Natural killer cell (primary cell): ENCODE measurements at regions not wholly inside any gene's neighbourhood (a gene's known extent, or its start where the extent isn't known, plus 50 kb on each side); places are given as distances from the start of the nearest gene placed in this dataset.

ENCODE experiments used
- ATAC-seq, 3 donors: fragments of 150-1000 bp in 2 of 3; fragments of 200-7000 bp in 1 of 3; cut with Tn5 transposase; 1 replicate in 1 of 3; 2 replicates in 2 of 3; pipeline ENCODE4 v1.10.0; 2021; ENCODE audit warnings: mild to moderate bottlenecking in 2 of 3, moderate library complexity in 2 of 3
- DNase-seq, 2 donors: peaks; one replicate each; pipeline versions ENCODE4 v3.0.0 to v3.0.0-alpha.2; 2013 to 2021; ENCODE audit warnings: mixed read lengths in 1 of 2
- H3K27ac ChIP-seq: one replicate; pipeline ENCODE4 v1.5.1; 2013; ENCODE audit warnings: mild to moderate bottlenecking, low read length
- H3K27me3 ChIP-seq: one replicate; pipeline ENCODE4 v1.6.1; 2013; ENCODE audit warnings: low read length; ENCODE audit not compliant: control insufficient read depth, insufficient read depth
- H3K36me3 ChIP-seq: one replicate; pipeline ENCODE4 v1.6.1; 2013; ENCODE audit warnings: low read length; ENCODE audit not compliant: control insufficient read depth, insufficient read depth
- H3K4me1 ChIP-seq: one replicate; pipeline ENCODE4 v1.6.1; 2013; ENCODE audit warnings: low read length; ENCODE audit not compliant: control insufficient read depth, insufficient read depth
- H3K4me3 ChIP-seq: one replicate; pipeline ENCODE4 v1.5.1; 2013; ENCODE audit warnings: low read length
- H3K9me3 ChIP-seq: one replicate; pipeline ENCODE4 v1.6.1; 2013; ENCODE audit warnings: low read length; ENCODE audit not compliant: control insufficient read depth, insufficient read depth
- H3K27ac Mint-ChIP-seq, 2 donors: one replicate each; pipeline ENCODE4 v1.8.0; 2022; ENCODE audit warnings: mild to moderate bottlenecking in 2 of 2, mixed read lengths in 2 of 2, moderate library complexity in 1 of 2
- H3K27me3 Mint-ChIP-seq, 2 donors: one replicate each; pipeline ENCODE4 v1.8.0; 2022; ENCODE audit warnings: low read depth in 2 of 2, mixed read lengths in 2 of 2
- H3K36me3 Mint-ChIP-seq: one replicate; pipeline ENCODE4 v1.8.0; 2022; ENCODE audit warnings: mixed read lengths
- H3K4me1 Mint-ChIP-seq, 2 donors: one replicate each; pipeline ENCODE4 v1.8.0; 2022; ENCODE audit warnings: mixed read lengths in 2 of 2
- H3K4me3 Mint-ChIP-seq: one replicate; pipeline ENCODE4 v1.8.0; 2022; ENCODE audit warnings: mild to moderate bottlenecking, moderate library complexity, mixed read lengths
- H3K9me3 Mint-ChIP-seq, 2 donors: one replicate each; pipeline ENCODE4 v1.8.0; 2022; ENCODE audit warnings: mixed read lengths in 2 of 2
- CTCF ChIP-seq: fragments of 200-600 bp; IDR thresholded peaks from one replicate; pipeline ENCODE4 v1.8.0; 2022; ENCODE audit warnings: antibody characterized with exemption
- WGBS: methylation state at CpG from one replicate; pipeline ENCODE4 v1.1.7; 2013; ENCODE audit warnings: missing lambda C conversion rate; ENCODE audit not compliant: insufficient coverage; 5-methylcytosine and 5-hydroxymethylcytosine counted together
- intact Hi-C: fragments of 100-400 bp; cut with micrococcal nuclease; formaldehyde crosslinking; loops from one replicate; pipeline ENCODE4 v1.14.2; 2022

- Mint-ChIP-seq H3K27me3 (no peaks in the 10 kb centered on the region), H3K4me3 (no peak overlapping the region), H3K36me3 (no peaks in the 10 kb centered on the region), H3K27ac (no peak overlapping the region), H3K9me3 (peaks cover 0 to 2% of the 10 kb centered on the region in 2 donors), H3K4me1 (peaks cover 0 to 7% of the 10 kb centered on the region in 2 donors)
- intact Hi-C loops = no loop called here
- H3K4me3 ChIP-seq = no peak overlapping the region
- H3K27ac ChIP-seq = no peak overlapping the region
- ATAC-seq (no peak), DNase-seq (peak in 1 of 2 donors; percentile 25)
- TF ChIP-seq CTCF = no peak
- H3K4me1 ChIP-seq = no peaks in the 10 kb centered on the region
- 21% methylated on average over 2 of the region's 4 CpGs for WGBS
- H3K9me3 ChIP-seq = no peaks in the 10 kb centered on the region
- H3K27me3 ChIP-seq = no peaks in the 10 kb centered on the region
- H3K36me3 ChIP-seq = no peaks in the 10 kb centered on the region
These were observed 427.1 kb upstream of the NOX3 start for GRCh38 chr6:155882527-155883333.

GRCh38 chr6:155881826-155882526, 426.3 kb upstream of the NOX3 start:
- Histone ChIP-seq H3K4me3 (no peak overlapping the region), H3K9me3 (no peaks in the 10 kb centered on the region), H3K27me3 (no peaks in the 10 kb centered on the region), H3K4me1 (no peaks in the 10 kb centered on the region), H3K27ac (no peak overlapping the region), H3K36me3 (no peaks in the 10 kb centered on the region)
- ATAC-seq (no peak), DNase-seq (peak in 1 of 2 donors; percentile 12)
- Mint-ChIP-seq H3K4me3 (no peak overlapping the region), H3K36me3 (no peaks in the 10 kb centered on the region), H3K4me1 (peaks cover 0 to 7% of the 10 kb centered on the region in 2 donors), H3K27ac (no peak overlapping the region), H3K9me3 (peaks cover 0 to 2% of the 10 kb centered on the region in 2 donors), H3K27me3 (no peaks in the 10 kb centered on the region)
- intact Hi-C loops = no loop called here
- no peak for TF ChIP-seq CTCF
- 82% methylated on average over 5 of the region's 5 CpGs for WGBS

GRCh38 chr6:155880900-155881299, 425.3 kb upstream of the NOX3 start:
- H3K27me3 Mint-ChIP-seq = no peaks in the 10 kb centered on the region
- ATAC-seq = no peak

More at GRCh38 chr6:155880900-155881299, 425.3 kb upstream of the NOX3 start:
- Mint-ChIP-seq H3K36me3 (no peaks in the 10 kb centered on the region), H3K4me3 (no peak overlapping the region), H3K27ac (no peak overlapping the region), H3K4me1 (peaks cover 0 to 7% of the 10 kb centered on the region in 2 donors), H3K9me3 (peaks cover 0 to 2% of the 10 kb centered on the region in 2 donors)
- no peak for TF ChIP-seq CTCF
- H3K4me3 ChIP-seq = no peak overlapping the region
- H3K27me3 ChIP-seq = no peaks in the 10 kb centered on the region
- no peak overlapping the region for H3K27ac ChIP-seq
- H3K36me3 ChIP-seq = no peaks in the 10 kb centered on the region
- WGBS = 67% methylated on average over 2 of the region's 3 CpGs
- H3K4me1 ChIP-seq = no peaks in the 10 kb centered on the region
- no peaks in the 10 kb centered on the region for H3K9me3 ChIP-seq
- intact Hi-C loops = no loop called here
- no peak for DNase-seq
